ENCODE measurements at regions not wholly inside any gene's neighbourhood (a gene's known extent, or its start where the extent isn't known, plus 50 kb on each side); places are given as distances from the start of the nearest gene placed in this dataset.

DNA sequence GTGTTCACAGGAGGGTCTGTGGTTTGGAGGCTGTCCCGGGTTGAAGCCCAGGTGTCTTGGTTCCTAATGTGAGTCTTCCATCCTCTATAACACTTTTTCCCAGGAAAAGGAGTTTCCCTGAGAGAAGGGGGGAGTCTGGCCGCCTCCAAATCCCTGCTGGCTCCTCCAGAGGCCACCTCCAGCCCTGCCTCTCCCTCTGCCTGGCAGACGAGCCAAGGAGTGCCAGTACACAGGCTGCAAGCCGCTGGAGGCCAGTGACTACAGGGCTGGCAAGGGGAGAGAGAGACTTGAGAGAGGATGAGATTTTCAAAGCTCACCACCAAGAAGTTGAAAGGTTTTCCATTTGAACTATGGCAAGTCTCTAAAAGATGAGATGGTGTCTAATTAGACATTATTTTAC, 154.2 kb upstream of the ID2 start:
- FAIRE-seq, result no peak

DNA sequence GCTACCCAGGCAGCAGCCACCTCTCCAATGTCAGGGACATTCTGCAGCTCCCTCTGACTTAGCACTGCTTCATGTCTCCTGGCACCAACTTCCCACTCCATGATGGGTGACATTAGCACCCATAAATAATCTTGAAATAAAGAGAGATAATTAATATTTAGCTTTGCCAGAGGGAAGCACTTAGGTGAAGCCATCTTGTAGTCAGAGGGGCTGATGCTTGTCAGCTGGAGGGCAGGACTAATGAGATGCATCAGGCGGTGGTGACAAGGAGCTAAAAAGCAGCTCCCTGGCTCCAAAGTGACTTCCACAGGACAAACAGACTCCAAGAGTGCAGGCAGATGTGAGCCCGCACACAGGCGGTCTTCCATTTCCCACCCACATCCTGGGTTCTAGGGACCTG, 153.0 kb upstream of the ID2 start:
- no peak for FAIRE-seq

DNA sequence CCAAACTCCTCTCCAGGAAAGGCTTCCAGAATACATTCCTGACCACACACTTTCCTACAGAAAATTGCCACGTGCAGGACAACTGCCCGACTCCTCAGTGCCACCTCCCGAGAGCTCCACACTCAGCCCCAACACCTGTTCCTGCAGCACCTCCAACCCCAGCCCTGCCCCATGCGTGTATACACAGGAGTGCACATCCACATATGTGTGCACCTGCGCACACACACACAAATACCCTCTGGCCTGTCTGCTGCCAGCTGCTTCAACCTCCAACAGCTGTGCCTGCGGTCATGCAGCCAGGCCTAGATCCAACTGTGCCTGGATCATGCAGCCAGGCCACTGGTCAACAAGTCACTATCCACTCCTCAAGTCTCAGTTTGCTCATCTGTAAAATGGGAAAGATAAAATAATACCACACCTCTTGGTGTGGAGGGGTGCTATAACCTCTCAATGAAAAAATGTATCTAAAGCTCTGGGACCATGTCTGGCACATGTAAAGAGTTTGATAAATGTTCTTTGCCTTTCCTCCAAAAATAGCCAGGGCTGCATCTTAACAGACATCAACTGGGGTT, 152.1 kb upstream of the ID2 start:
- no peak for FAIRE-seq

- FAIRE-seq, result no peak
These were observed 150.4 kb upstream of the ID2 start for GRCh38 chr2:8531481-8531880.

DNA sequence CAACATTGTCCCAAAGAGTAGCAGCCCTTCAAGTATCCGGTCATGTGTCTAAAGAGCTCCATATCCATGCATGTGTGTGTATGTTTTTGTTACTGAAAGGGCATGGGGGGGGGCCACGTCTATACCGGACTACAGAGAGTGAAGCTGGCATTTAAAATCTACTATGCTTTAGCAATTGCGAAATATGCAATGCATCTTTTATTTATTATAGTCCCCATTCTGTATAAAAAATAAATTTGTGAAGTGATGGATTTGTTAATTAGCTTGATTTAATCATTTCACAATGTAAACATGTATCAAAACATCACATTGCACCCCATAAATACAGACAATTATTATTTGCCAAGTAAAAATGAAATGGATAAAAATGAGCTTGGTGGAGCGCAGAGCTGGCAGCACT, 149.4 kb upstream of the ID2 start:
- no peak for FAIRE-seq

DNA sequence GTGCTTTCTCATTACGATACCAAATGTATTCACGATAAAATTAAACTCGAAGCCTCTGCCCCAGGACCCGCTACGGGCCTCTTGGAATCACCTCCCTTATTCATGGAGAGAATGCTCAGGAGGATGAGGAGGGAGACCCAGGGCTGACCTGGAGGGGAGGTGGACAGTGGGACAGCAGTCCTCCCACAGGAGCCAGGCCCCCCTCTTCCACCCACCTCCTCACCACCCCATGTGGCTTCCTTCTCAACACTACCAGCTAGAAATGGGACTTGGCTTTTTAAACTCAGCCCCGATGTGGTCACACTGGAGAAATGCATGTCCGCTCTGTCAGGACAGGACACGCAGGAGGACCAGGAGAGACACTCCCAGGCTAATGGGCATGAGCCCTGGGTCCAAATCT, 147.9 kb upstream of the ID2 start:
- FAIRE-seq, result no peak

GRCh38 chr2:8534386-8534728, 147.5 kb upstream of the ID2 start:
- FAIRE-seq, result no peak

GRCh38 chr2:8534729-8535468, 147.0 kb upstream of the ID2 start:
- FAIRE-seq, result no peak

GRCh38 chr2:8535469-8535795, 146.4 kb upstream of the ID2 start:
- no peak for FAIRE-seq

- FAIRE-seq, result no peak
These were observed 145.8 kb upstream of the ID2 start for GRCh38 chr2:8535821-8536685.

DNA sequence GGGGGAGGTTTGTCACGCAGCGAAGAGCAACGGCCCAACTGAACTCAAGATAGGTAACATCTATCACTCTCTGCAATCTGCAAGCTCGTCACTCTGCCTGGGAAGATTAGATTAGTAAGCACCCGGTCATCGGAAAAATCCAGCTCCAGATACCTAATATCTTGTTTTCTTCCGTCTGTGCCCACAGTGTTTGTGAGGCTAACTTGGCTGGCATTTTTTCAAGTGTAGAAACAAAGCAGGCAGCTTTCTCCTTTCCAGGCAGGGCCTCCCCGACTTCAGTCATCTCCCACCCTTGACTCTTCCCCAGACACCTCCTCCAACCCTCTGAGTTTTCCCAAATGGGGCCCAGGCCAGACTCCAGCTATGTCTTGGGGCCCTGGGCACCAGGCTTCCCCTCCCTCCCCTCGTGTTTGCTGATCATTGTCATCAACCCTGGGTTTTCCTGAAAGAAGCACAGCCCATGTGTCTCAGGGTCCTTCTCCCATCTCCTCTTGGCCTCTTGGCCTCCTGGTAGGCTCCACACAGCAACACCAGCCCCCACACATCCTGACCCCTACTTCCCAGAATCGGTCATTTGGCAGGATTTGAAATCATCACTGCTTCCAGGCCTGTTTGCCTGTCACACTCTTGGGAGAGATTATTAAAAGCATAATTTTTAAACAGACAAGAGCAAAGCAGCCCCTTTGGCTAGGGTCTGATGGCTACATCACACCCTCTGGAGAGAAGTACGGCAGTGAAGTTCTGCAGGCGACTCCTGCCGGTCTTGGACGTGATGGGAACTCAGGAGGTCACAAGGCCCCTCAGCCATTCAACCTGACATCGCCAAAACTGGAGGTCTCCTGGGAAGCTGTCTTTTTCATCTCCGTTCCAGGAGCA, 144.9 kb upstream of the ID2 start:
- no peak for FAIRE-seq

DNA sequence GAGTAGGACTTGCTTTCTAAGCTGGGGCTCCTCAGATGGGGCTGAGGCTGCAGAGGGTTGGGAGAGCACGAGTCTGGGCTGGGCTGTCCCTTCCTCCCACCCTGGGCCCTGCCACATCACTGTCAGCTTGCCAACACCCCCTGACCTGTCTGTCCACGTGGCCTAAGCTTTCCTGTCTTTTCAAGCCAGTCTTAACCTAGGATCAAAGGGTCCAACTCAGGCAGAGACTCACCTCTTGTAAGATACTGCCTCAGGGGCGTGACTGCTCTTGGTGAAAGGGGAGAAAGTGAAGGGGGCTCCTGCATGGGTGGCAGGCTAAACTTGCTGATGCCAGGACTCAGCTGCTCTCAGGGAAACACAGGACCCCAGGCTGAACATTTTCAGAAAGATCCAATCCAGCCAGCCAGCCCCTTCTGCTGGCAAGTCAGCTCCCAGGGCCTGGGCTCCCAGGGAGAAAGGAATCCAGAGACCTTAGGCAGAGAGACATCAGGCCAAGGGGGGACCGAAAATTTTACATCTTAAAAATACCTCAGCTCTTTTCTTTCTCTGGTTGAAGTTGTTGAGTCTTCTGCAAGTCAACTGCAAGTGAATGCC, 144.2 kb upstream of the ID2 start:
- FAIRE-seq, result no peak

DNA sequence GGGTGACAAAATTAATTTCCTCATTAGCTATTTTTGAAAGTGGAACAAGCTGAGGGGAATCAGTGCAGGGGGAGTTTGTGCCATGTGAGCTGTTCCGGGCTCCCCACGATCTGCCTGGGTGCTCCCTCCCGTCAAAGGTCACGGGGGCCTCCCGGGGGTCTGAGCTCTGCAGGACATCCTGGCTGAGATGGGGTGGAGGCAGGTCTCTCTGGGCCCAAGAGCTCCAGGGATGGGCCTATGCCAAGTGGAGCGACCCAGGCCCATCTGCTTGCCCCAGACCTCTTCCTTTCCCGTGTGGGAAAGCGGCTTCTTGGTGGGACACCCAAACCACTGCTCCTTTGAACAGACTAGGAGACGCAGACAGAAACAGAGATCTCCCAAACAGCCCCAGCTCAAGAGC, 143.3 kb upstream of the ID2 start:
- no peak for FAIRE-seq

- no peak for FAIRE-seq
These were observed 142.8 kb upstream of the ID2 start for GRCh38 chr2:8538931-8539621.

DNA sequence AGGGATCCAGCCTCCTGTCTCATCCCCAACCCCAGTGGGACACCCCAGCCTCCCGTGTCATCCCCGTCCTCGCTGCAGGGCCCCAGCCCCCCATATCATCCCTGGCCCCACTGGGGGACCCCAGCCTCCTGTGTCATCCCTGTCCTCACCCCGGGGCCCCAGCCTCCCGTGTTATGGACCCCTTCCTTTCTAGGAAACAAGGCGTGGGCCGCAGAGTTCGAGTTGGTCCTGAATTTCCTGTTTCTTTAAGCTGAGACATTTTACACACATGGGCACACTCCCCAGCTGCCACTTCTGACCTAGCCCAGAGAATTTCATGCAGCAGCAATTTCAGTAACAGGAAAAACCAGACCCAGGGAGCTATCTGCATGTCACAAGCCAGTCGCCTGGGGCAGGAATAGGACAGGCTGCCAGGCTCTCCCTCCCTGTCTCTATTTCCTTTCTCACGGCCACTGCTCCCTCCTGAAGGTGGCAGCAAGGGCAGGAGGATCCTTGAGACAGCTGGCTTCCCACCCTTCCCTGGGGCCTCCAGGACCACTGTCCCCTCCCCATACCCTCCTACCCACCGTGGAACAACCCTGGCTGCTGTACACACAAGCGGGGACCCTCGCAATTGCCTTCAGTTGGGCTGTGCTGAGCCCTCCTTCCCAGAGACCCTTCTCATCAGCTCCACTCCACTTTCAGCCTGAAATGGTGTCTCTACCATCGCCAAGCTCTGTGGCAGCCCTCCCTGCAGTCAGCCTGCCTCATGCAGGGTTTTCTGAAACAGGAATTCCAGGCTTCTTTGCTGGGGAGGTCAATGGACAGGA, 141.9 kb upstream of the ID2 start:
- FAIRE-seq, result no peak

- no peak for FAIRE-seq
These were observed 141.3 kb upstream of the ID2 start for GRCh38 chr2:8540552-8541055.

- FAIRE-seq, result no peak
These were observed 140.6 kb upstream of the ID2 start for GRCh38 chr2:8541223-8541622.

GRCh38 chr2:8541636-8542035, 140.2 kb upstream of the ID2 start:
- FAIRE-seq, result no peak

GRCh38 chr2:8542381-8543059, 139.3 kb upstream of the ID2 start:
- FAIRE-seq, result no peak

- FAIRE-seq, result no peak
These were observed 138.8 kb upstream of the ID2 start for GRCh38 chr2:8543060-8543382.
